ENCODE measurements at regions not wholly inside any gene's neighbourhood (a gene's known extent, or its start where the extent isn't known, plus 50 kb on each side); places are given as distances from the start of the nearest gene placed in this dataset.
A peak's percentile ranks its signal among the peaks of the same experiment; 100 is the strongest.

DNA sequence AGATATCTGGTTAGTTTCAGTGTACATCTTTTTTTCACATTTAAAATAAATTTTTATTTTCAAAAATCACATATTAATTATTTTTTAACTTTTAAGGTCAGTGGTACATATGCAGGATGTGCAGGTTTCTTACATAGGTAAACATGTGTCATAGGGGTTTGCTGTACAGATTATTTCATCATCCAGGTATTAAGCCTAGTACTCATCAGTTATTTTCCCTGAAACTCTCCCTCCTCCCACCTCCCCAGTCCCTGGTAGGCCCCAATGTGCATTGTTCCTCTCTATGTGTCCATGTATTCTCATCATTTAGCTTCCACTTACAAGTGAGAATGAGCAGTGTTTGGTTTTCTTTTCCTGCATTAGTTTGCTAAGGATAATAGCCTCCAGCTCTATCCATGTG lies 323.0 kb downstream of the C7orf25 start:
- DNase-seq (no peak), ATAC-seq (no peak)
- Histone ChIP-seq H3K9me3 (ENCODE audit: control insufficient read depth, low read length) (no peaks in the 10 kb centered on the region), H3K4me1 (ENCODE audit: control insufficient read depth, insufficient read depth, low read length) (no peaks in the 10 kb centered on the region), H3K27ac (ENCODE audit: low read length) (no peak overlapping the region), H3K4me3 (ENCODE audit: low read length) (no peak overlapping the region), H3K27me3 (ENCODE audit: control insufficient read depth, insufficient read depth) (no peaks in the 10 kb centered on the region)
- intact Hi-C loops (cut with DNase I), result no loop called here

DNA sequence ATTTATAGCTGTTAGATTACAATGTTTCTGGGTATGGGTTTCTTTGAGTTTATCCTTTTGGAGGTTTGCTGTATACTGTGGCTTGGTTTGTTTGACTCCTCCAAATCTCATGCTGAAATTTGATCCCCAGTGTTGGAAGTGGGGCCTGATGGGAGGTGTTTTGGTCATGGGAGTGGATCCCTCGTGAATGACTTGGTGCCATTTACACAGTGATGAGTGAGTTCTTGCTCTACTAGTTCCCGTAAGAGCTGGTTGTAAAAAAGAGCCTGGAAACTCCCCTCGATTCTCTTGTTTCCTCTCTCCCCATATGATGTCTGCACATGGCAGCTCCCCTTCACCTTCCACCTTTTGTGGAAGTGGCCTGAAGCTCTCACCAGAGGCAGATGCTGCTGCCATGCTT lies 324.1 kb downstream of the C7orf25 start:
- ATAC-seq, result no peak
- 80% methylated on average over 3 of the region's 3 CpGs for whole genome bisulfite sequencing
- intact Hi-C loops (cut with DNase I), result no loop called here
- Histone ChIP-seq H3K4me1 (ENCODE audit: control insufficient read depth, insufficient read depth, low read length) (no peaks in the 10 kb centered on the region), H3K4me3 (ENCODE audit: low read length) (no peak overlapping the region), H3K27me3 (ENCODE audit: control insufficient read depth, insufficient read depth) (no peaks in the 10 kb centered on the region), H3K9me3 (ENCODE audit: control insufficient read depth, low read length) (no peaks in the 10 kb centered on the region), H3K27ac (ENCODE audit: low read length) (no peak overlapping the region)
- no peak for DNase-seq

GRCh38 chr7:42580061-42580460 lies 331.8 kb downstream of the C7orf25 start:
- H3K27ac ChIP-seq (ENCODE audit: low read length), result no peak overlapping the region
- H3K4me1 ChIP-seq (ENCODE audit: control insufficient read depth, insufficient read depth, low read length), result no peaks in the 10 kb centered on the region
- DNase-seq (no peak), ATAC-seq (no peak)
- H3K27me3 ChIP-seq (ENCODE audit: control insufficient read depth, insufficient read depth), result no peaks in the 10 kb centered on the region
- intact Hi-C loops (cut with DNase I), result no loop called here
- H3K9me3 ChIP-seq (ENCODE audit: control insufficient read depth, low read length), result no peaks in the 10 kb centered on the region
- 98% methylated on average over 2 of the region's 2 CpGs for WGBS
- no peak overlapping the region for H3K4me3 ChIP-seq (ENCODE audit: low read length)

- Histone ChIP-seq H3K27ac (ENCODE audit: low read length) (no peak overlapping the region), H3K27me3 (ENCODE audit: control insufficient read depth, insufficient read depth) (no peaks in the 10 kb centered on the region), H3K4me3 (ENCODE audit: low read length) (no peak overlapping the region), H3K9me3 (ENCODE audit: control insufficient read depth, low read length) (no peaks in the 10 kb centered on the region), H3K4me1 (ENCODE audit: control insufficient read depth, insufficient read depth, low read length) (no peaks in the 10 kb centered on the region)
- WGBS, result 37% methylated on average over 2 of the region's 2 CpGs
- intact Hi-C loops (cut with DNase I), result no loop called here
- DNase-seq (no peak), ATAC-seq (no peak)
Measured at GRCh38 chr7:42575171-42575570, 336.7 kb downstream of the C7orf25 start.

DNA sequence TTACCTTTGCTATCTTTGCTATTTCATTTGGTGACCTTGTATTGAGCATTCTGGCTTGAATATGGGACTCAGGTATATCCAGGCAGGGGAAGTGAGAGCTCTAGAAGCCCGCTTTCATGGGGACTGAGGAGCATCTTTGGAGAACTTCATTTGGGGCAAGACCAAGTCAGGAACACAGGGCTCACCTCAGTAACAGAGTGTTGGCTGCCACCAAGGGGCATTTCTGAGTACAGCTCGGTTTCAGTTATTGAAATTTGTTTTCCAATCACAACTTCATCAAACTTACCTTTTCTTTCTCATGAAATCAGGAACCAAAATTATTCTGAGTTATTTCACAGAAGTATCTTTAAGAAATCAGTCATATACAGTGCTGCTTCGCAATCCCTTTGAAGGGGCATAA lies 337.2 kb downstream of the C7orf25 start:
- DNase-seq, result no peak
- Histone ChIP-seq H3K9me3 (ENCODE audit: control insufficient read depth, low read length) (no peaks in the 10 kb centered on the region), H3K4me3 (ENCODE audit: low read length) (no peak overlapping the region), H3K4me1 (ENCODE audit: control insufficient read depth, insufficient read depth, low read length) (no peaks in the 10 kb centered on the region), H3K27ac (ENCODE audit: low read length) (no peak overlapping the region), H3K27me3 (ENCODE audit: control insufficient read depth, insufficient read depth) (no peaks in the 10 kb centered on the region)
- no peak for ATAC-seq
- 79% methylated on average over 3 of the region's 3 CpGs for WGBS
- intact Hi-C loops (cut with DNase I), result no loop called here

- ATAC-seq (no peak), DNase-seq (no peak)
- WGBS, result 56% methylated on average over 7 of the region's 7 CpGs
- intact Hi-C loops (cut with DNase I), result no loop called here
- Histone ChIP-seq H3K4me3 (ENCODE audit: low read length) (no peak overlapping the region), H3K9me3 (ENCODE audit: control insufficient read depth, low read length) (no peaks in the 10 kb centered on the region), H3K27me3 (ENCODE audit: control insufficient read depth, insufficient read depth) (no peaks in the 10 kb centered on the region), H3K27ac (ENCODE audit: low read length) (no peak overlapping the region), H3K4me1 (ENCODE audit: control insufficient read depth, insufficient read depth, low read length) (no peaks in the 10 kb centered on the region)
Measured at GRCh38 chr7:42573881-42574672, 337.1 kb upstream of the GLI3 start.

GRCh38 chr7:42572561-42572960 lies 335.6 kb upstream of the GLI3 start:
- no peaks in the 10 kb centered on the region for H3K27me3 ChIP-seq (ENCODE audit: control insufficient read depth, insufficient read depth)
- 62% methylated on average over 1 of the region's 1 CpG for WGBS
- H3K4me1 ChIP-seq (ENCODE audit: control insufficient read depth, insufficient read depth, low read length), result no peaks in the 10 kb centered on the region
- no peak overlapping the region for H3K4me3 ChIP-seq (ENCODE audit: low read length)
- intact Hi-C loops (cut with DNase I), result no loop called here
- no peak overlapping the region for H3K27ac ChIP-seq (ENCODE audit: low read length)
- DNase-seq, result no peak
- ATAC-seq, result no peak
- H3K9me3 ChIP-seq (ENCODE audit: control insufficient read depth, low read length), result no peaks in the 10 kb centered on the region

- DNase-seq (peak in 1 of 3 donors; percentile 22), ATAC-seq (no peak)
- intact Hi-C loops (cut with DNase I), result no loop called here
- Histone ChIP-seq H3K4me1 (ENCODE audit: control insufficient read depth, insufficient read depth, low read length) (no peaks in the 10 kb centered on the region), H3K9me3 (ENCODE audit: control insufficient read depth, low read length) (no peaks in the 10 kb centered on the region), H3K4me3 (ENCODE audit: low read length) (no peak overlapping the region), H3K27ac (ENCODE audit: low read length) (no peak overlapping the region), H3K27me3 (ENCODE audit: control insufficient read depth, insufficient read depth) (no peaks in the 10 kb centered on the region)
- 73% methylated on average over 8 of the region's 8 CpGs for WGBS
Measured at GRCh38 chr7:42572056-42572455, 335.0 kb upstream of the GLI3 start.

GRCh38 chr7:42570944-42571343 lies 333.9 kb upstream of the GLI3 start:
- intact Hi-C loops (cut with DNase I), result no loop called here
- WGBS, result 78% methylated on average over 2 of the region's 2 CpGs
- H3K4me3 ChIP-seq (ENCODE audit: low read length), result no peak overlapping the region

GRCh38 chr7:42567051-42567450 lies 330.0 kb upstream of the GLI3 start:
- WGBS, result 57% methylated on average over 4 of the region's 4 CpGs
- H3K4me3 ChIP-seq (ENCODE audit: low read length), result no peak overlapping the region
- H3K4me1 ChIP-seq (ENCODE audit: control insufficient read depth, insufficient read depth, low read length), result no peaks in the 10 kb centered on the region
- intact Hi-C loops (cut with DNase I), result no loop called here
- no peak for DNase-seq
- ATAC-seq, result no peak
- H3K27me3 ChIP-seq (ENCODE audit: control insufficient read depth, insufficient read depth), result no peaks in the 10 kb centered on the region
- no peaks in the 10 kb centered on the region for H3K9me3 ChIP-seq (ENCODE audit: control insufficient read depth, low read length)
- H3K27ac ChIP-seq (ENCODE audit: low read length), result no peak overlapping the region

More at GRCh38 chr7:42570944-42571343, 333.9 kb upstream of the GLI3 start:
- Histone ChIP-seq H3K4me1 (ENCODE audit: control insufficient read depth, insufficient read depth, low read length) (no peaks in the 10 kb centered on the region), H3K9me3 (ENCODE audit: control insufficient read depth, low read length) (no peaks in the 10 kb centered on the region), H3K27ac (ENCODE audit: low read length) (no peak overlapping the region), H3K27me3 (ENCODE audit: control insufficient read depth, insufficient read depth) (no peaks in the 10 kb centered on the region)
- DNase-seq, result no peak
- ATAC-seq, result no peak

- Histone ChIP-seq H3K4me3 (ENCODE audit: low read length) (no peak overlapping the region), H3K27me3 (ENCODE audit: control insufficient read depth, insufficient read depth) (no peaks in the 10 kb centered on the region), H3K4me1 (ENCODE audit: control insufficient read depth, insufficient read depth, low read length) (no peaks in the 10 kb centered on the region), H3K9me3 (ENCODE audit: control insufficient read depth, low read length) (no peaks in the 10 kb centered on the region), H3K27ac (ENCODE audit: low read length) (no peak overlapping the region)
- intact Hi-C loops (cut with DNase I), result no loop called here
- DNase-seq (no peak), ATAC-seq (no peak)
- WGBS, result 92% methylated on average over 1 of the region's 1 CpG
Measured at GRCh38 chr7:42561797-42562196, 324.8 kb upstream of the GLI3 start.

DNA sequence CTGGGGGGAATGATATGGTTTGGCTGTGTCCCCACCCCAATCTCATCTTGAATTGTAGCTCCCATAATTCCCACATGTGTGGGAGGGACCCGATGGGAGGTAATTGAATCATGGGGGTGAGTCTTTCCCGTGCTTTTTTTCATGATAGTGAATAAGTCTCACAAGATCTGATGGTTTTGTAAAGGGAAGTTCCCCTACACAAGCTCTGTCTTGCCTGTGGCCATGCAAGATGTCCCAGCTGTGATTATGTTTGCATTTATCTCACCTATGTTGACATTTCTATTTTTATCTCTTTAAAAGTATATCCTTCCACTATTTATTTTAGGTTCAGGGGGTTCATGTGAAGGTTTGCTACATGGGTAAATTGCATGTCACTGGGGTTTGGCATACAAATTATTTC lies 323.9 kb upstream of the GLI3 start:
- H3K4me1 ChIP-seq (ENCODE audit: control insufficient read depth, insufficient read depth, low read length), result no peaks in the 10 kb centered on the region
- H3K4me3 ChIP-seq (ENCODE audit: low read length), result no peak overlapping the region
- ATAC-seq (no peak), DNase-seq (no peak)
- H3K27ac ChIP-seq (ENCODE audit: low read length), result no peak overlapping the region
- intact Hi-C loops (cut with DNase I), result no loop called here
- 82% methylated on average over 2 of the region's 2 CpGs for WGBS
- H3K27me3 ChIP-seq (ENCODE audit: control insufficient read depth, insufficient read depth), result no peaks in the 10 kb centered on the region
- no peaks in the 10 kb centered on the region for H3K9me3 ChIP-seq (ENCODE audit: control insufficient read depth, low read length)
